Glutamatergic neuron (in vitro differentiated cells): ENCODE measurements at regions not wholly inside any gene's neighbourhood (a gene's known extent, or its start where the extent isn't known, plus 50 kb on each side); places are given as distances from the start of the nearest gene placed in this dataset.

Experiments
- DNase-seq: peaks from one replicate; pipeline ENCODE4 v3.0.0; 2022
- H3K27ac Mint-ChIP-seq: one replicate; pipeline ENCODE4 v1.8.0; 2020; ENCODE audit warnings: mild to moderate bottlenecking, mixed read lengths, inconsistent platforms; ENCODE audit not compliant: unreplicated experiment
- H3K27me3 Mint-ChIP-seq: one replicate; pipeline ENCODE4 v1.8.0; 2020; ENCODE audit warnings: mild to moderate bottlenecking, moderate library complexity, mixed read lengths, inconsistent platforms; ENCODE audit not compliant: unreplicated experiment
- H3K36me3 Mint-ChIP-seq: one replicate; pipeline ENCODE4 v1.8.0; 2020; ENCODE audit warnings: mild to moderate bottlenecking, mixed read lengths, inconsistent platforms; ENCODE audit not compliant: unreplicated experiment
- H3K4me1 Mint-ChIP-seq: one replicate; pipeline ENCODE4 v1.8.0; 2020; ENCODE audit warnings: mild to moderate bottlenecking, low read depth, mixed read lengths, inconsistent platforms; ENCODE audit not compliant: unreplicated experiment
- H3K4me3 Mint-ChIP-seq: one replicate; pipeline ENCODE4 v1.8.0; 2020; ENCODE audit warnings: mild to moderate bottlenecking, mixed read lengths, inconsistent platforms; ENCODE audit not compliant: unreplicated experiment
- H3K9me3 Mint-ChIP-seq: one replicate; pipeline ENCODE4 v1.8.0; 2020; ENCODE audit warnings: mild to moderate bottlenecking, moderate library complexity, mixed read lengths, inconsistent platforms; ENCODE audit not compliant: unreplicated experiment
- TF ChIP-seq, protein P1 (sequence below): fragments of 200-600 bp; sonication (generic); IDR thresholded peaks from one replicate; pipeline ENCODE4 v1.5.0; 2021; ENCODE audit not compliant: partially characterized antibody, unreplicated experiment

DNA sequence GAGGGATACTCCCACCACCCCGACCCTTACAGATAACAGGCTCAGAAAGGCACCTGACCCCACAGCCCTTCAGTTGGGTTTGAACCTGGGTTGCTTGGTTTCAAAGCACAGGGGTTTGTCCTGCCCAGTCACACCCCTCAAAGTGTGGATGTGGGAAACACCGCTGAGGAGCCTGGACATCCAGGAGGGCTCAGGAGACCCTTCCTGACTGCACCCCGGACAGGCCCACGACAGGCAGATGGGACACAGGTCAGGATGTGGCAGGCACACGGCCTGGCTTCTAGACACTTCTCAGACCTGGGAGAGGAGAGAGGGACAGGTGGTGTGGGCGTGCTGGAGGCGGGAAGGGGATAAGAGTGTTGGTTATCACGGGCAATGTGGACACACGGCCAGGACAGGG is 932.3 kb downstream of the BRD1 start:
- H3K4me3 Mint-ChIP-seq = no peak overlapping the region
- H3K27ac Mint-ChIP-seq = no peak overlapping the region
- H3K4me1 Mint-ChIP-seq = no peaks in the 10 kb centered on the region
- no peaks in the 10 kb centered on the region for H3K36me3 Mint-ChIP-seq
- TF ChIP-seq, protein P1, sequence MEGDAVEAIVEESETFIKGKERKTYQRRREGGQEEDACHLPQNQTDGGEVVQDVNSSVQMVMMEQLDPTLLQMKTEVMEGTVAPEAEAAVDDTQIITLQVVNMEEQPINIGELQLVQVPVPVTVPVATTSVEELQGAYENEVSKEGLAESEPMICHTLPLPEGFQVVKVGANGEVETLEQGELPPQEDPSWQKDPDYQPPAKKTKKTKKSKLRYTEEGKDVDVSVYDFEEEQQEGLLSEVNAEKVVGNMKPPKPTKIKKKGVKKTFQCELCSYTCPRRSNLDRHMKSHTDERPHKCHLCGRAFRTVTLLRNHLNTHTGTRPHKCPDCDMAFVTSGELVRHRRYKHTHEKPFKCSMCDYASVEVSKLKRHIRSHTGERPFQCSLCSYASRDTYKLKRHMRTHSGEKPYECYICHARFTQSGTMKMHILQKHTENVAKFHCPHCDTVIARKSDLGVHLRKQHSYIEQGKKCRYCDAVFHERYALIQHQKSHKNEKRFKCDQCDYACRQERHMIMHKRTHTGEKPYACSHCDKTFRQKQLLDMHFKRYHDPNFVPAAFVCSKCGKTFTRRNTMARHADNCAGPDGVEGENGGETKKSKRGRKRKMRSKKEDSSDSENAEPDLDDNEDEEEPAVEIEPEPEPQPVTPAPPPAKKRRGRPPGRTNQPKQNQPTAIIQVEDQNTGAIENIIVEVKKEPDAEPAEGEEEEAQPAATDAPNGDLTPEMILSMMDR = no peak
- peaks cover 22% of the 10 kb centered on the region for H3K9me3 Mint-ChIP-seq
- DNase-seq = no peak
- H3K27me3 Mint-ChIP-seq = peaks cover 12% of the 10 kb centered on the region

DNA sequence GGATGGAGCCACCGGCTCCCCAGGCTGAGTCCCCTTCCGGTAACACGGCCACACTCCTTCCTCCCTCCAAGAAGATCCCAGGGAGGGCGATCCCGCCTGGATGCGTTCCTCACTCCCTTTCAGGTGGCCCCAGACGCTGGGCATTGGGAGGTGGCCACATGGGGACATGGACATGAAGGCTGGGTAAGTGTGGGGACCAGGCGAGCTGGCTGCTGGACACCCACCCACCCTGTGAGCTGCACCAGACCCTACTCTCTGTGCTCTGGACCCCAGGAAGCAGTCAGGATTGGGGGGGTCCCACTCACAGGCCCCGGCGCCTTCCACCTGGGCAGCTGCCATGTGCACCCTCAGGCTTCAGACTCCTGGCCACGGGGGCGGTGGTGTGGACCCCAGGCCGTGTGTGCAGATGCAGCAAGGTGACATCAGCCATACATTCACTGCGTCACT is 932.8 kb downstream of the BRD1 start:
- H3K36me3 Mint-ChIP-seq = peaks cover under 1% of the 10 kb centered on the region
- H3K4me3 Mint-ChIP-seq = no peak overlapping the region
- H3K27ac Mint-ChIP-seq = no peak overlapping the region
- peaks cover 13% of the 10 kb centered on the region for H3K27me3 Mint-ChIP-seq
- no peaks in the 10 kb centered on the region for H3K4me1 Mint-ChIP-seq
- peaks cover 19% of the 10 kb centered on the region for H3K9me3 Mint-ChIP-seq
- TF ChIP-seq, protein P1 = no peak
- no peak for DNase-seq

DNA sequence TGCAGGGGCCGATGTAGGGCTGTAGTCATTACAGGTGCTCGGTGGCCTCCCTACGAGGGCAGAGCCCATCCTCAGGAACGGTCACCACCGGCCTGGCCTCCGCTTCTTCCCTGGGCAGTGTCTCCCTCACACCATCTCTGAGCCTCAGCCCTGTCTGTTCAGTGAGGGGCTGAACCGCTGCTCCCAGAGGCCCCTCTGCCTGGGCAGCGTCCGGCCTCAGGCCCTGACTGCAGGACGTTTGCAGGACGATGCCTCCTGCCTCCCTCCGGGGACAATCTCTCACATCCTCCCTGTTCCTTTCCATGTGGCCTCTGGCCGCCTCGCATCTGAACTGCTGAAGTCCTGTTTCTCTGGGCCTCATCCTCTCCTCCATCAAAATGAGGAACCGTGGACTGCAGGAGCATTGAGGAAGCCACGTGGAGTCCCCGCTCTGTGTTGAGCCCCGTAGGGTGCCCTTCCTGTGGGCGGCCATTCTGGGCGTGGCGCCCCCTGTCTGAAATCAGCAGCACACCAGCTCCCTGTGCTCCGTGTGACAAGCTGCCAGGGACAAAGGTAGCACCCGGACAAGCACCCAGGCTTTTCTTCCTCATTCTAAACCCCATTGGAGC is 933.5 kb downstream of the BRD1 start:
- no peak for DNase-seq
- Mint-ChIP-seq H3K9me3 (peaks cover 20% of the 10 kb centered on the region), H3K4me1 (no peaks in the 10 kb centered on the region), H3K36me3 (peaks cover 4% of the 10 kb centered on the region), H3K27me3 (peaks cover 13% of the 10 kb centered on the region), H3K4me3 (no peak overlapping the region), H3K27ac (no peak overlapping the region)
- TF ChIP-seq, protein P1 = no peak

DNA sequence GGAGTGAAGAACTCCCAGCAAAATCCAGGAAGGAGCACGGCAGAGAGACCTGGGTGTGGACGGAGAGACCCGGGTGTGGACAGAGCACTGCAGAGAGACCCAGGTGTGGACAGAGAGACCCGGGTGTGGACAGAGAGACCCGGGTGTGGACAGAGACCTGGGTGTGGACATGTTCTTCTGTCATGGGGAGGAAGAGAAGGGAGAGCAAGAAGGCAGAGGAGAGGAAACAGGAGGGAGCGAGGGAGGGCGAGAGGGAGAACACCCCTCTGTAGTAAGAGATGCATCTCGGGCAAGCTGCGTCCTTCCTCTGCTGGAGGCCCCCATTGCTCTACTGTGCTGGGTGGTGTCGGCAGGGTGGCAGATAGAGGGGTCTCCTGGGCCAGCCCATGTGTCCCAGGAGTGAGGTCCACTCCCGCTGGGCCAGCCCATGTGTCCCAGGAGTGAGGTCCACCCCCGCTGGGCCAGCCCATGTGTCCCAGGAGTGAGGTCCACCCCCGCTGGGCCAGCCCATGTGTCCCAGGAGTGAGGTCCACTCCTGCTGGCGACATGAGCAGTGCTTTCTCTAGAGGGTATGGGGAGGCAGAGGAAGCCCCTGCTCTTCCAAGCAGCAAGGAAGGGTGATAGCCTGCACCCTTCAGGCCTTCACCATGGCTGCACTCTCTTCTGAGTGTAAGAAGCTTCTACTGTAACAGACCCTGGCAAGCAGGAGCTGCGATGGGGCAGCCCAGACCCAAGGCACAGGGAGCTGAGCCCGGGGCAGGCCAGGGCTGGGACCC is 934.2 kb downstream of the BRD1 start:
- H3K4me1 Mint-ChIP-seq = no peaks in the 10 kb centered on the region
- no peak overlapping the region for H3K4me3 Mint-ChIP-seq
- peaks cover 13% of the 10 kb centered on the region for H3K27me3 Mint-ChIP-seq
- peaks cover 21% of the 10 kb centered on the region for H3K9me3 Mint-ChIP-seq
- no peak for DNase-seq
- H3K36me3 Mint-ChIP-seq = peaks cover 4% of the 10 kb centered on the region
- no peak overlapping the region for H3K27ac Mint-ChIP-seq
- TF ChIP-seq, protein P1 = no peak
